ENCODE measurements at regions not wholly inside any gene's neighbourhood (a gene's known extent, or its start where the extent isn't known, plus 50 kb on each side); places are given as distances from the start of the nearest gene placed in this dataset.

DNA sequence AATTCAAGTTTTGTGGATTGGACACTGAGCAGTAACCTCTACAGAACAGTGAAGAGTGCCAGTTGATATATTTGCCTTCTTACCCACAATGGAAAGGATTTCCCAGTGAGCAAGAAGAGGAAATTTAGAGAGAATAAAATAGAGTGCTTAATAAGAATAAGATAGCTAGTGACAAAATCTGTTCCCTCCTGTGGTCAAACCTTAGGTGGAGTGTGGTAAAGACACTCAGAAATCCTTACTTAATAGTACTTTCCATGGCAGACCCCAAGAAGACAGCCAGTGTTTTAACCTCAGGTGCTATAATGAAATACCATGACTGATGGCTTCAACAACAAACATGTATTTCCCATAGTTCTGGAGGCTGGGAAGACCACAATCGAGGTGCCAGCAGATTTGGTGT is 108.4 kb upstream of the TNFAIP3 start:
- Histone ChIP-seq H3K36me3 (ENCODE audit: low read depth) (no peaks in the 10 kb centered on the region), H3K9me3 (no peaks in the 10 kb centered on the region), H3K4me3 (no peak overlapping the region), H3K4me1 (ENCODE audit: low read depth) (no peaks in the 10 kb centered on the region)
- intact Hi-C loops (cut with DNase I, micrococcal nuclease): no loop called here
- DNase-seq (no peak), ATAC-seq (no peak)
- TF ChIP-seq, protein P1, sequence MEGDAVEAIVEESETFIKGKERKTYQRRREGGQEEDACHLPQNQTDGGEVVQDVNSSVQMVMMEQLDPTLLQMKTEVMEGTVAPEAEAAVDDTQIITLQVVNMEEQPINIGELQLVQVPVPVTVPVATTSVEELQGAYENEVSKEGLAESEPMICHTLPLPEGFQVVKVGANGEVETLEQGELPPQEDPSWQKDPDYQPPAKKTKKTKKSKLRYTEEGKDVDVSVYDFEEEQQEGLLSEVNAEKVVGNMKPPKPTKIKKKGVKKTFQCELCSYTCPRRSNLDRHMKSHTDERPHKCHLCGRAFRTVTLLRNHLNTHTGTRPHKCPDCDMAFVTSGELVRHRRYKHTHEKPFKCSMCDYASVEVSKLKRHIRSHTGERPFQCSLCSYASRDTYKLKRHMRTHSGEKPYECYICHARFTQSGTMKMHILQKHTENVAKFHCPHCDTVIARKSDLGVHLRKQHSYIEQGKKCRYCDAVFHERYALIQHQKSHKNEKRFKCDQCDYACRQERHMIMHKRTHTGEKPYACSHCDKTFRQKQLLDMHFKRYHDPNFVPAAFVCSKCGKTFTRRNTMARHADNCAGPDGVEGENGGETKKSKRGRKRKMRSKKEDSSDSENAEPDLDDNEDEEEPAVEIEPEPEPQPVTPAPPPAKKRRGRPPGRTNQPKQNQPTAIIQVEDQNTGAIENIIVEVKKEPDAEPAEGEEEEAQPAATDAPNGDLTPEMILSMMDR (IDR thresholded peaks at IDR 0.05): no peak

DNA sequence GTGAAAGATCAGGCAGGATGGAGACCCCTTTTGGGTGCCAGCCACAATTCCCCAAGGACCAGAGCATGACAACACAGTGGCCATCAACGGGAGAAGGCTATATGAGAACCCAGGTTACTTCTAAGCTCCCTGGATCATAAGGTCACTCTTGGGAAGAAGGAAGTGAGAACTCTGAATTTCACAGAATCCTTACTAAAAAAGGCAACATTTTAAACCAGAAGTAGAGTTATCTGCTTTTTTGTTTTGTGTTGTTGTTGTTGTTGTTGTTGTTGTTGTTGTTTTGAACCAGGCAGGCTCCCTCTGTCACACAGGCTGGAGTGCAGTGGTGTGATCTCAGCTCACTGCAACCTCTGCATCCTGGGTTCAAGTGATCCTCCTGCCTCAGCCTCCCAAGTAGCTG is 107.4 kb upstream of the TNFAIP3 start:
- TF ChIP-seq, protein P1 (IDR thresholded peaks at IDR 0.05): no peak
- DNase-seq (no peak), ATAC-seq (no peak)
- H3K36me3 ChIP-seq (ENCODE audit: low read depth): no peaks in the 10 kb centered on the region
- intact Hi-C loops (cut with DNase I, micrococcal nuclease): no loop called here
- no peak overlapping the region for H3K4me3 ChIP-seq
- H3K4me1 ChIP-seq (ENCODE audit: low read depth): no peaks in the 10 kb centered on the region
- H3K9me3 ChIP-seq: no peaks in the 10 kb centered on the region

DNA sequence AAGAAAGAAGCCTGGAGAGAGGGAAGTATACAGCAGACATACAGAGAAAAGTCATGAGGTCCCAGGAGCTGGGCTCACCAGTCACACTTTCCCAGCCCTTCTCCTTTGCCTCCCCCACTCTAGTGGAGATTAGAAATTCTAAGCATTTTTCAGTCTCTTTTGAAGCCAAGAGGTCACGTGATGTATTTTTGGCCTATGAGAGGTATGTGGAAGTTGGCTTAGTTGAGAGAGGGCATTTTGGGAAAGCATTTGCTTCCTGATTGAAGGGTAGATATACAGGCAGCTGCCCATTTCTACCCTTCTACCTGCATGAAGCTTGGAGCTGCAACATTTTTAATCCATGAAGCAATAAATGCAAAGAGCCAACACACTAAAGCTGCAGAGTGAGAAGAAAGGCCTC is 106.0 kb upstream of the TNFAIP3 start:
- TF ChIP-seq, protein P1 (IDR thresholded peaks at IDR 0.05): no peak
- DNase-seq (no peak), ATAC-seq (no peak)
- Histone ChIP-seq H3K4me3 (no peak overlapping the region), H3K4me1 (ENCODE audit: low read depth) (no peaks in the 10 kb centered on the region), H3K9me3 (no peaks in the 10 kb centered on the region), H3K36me3 (ENCODE audit: low read depth) (no peaks in the 10 kb centered on the region)
- intact Hi-C loops (cut with DNase I, micrococcal nuclease): no loop called here

DNA sequence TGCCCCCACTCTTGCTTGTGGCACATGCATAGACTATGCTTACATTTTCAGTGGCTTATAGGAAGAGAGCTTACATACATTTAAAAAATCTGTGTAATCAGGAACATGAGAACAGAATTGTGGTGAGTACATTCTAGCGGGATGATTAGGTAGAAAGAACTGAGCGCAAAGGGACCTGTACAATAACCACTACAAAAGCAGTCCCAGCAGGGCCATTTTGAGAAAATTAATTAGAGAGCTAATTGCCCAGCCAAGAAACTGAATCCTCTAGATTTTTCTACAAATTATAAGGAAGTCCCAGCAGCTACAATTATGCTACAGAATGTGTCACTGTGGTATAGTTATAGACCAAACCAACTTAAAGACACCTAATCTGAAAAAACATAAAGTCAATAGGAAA is 105.6 kb upstream of the TNFAIP3 start:
- intact Hi-C loops (cut with DNase I, micrococcal nuclease): no loop called here
- TF ChIP-seq, protein P1 (IDR thresholded peaks at IDR 0.05): no peak
- Histone ChIP-seq H3K4me3 (no peak overlapping the region), H3K9me3 (no peaks in the 10 kb centered on the region), H3K36me3 (ENCODE audit: low read depth) (no peaks in the 10 kb centered on the region), H3K4me1 (ENCODE audit: low read depth) (no peaks in the 10 kb centered on the region)
- ATAC-seq: no peak
- DNase-seq: no peak

DNA sequence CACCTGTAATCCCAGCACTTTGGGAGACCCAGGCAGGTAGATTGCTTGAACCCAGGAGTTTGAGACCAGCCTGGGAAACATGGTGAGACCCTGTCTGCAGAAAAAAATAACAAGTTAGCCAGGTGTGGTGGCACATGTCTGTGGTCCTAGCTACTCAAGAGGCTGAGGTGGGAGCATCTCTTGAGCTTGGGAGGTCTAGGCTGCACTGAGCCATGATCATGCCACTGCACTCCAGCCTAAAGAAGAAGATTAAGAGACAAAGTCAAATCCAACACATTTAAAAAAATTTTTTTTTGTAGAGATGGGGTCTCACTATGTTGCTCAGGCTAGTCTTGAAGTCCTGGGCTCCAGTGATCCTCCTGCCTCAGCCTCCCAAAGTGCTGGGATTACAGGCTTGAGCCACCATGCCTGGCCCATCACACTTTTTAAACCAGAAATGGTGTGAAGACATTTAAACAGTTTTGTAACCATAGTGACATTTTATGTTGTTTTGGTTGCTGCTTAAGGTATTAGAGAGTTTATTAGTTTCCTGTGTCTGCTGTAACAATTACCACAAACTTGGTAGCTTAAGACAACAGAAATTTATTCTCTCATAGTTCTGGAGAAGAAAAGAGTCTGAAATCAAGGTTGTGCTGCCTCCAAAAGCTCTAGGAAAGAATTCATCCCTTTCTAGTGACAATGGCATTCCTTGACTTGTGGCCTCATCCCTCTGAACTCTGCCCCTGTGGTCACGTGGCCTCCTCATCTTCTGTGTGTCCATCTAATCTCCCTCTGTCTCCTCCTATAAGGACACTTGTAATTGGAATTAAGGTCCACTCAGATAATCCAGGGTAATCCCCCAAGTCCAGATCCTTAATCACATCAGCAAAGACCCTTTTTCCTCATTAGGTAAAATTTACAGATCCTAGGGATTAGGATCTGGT is 104.6 kb upstream of the TNFAIP3 start:
- ATAC-seq (no peak), DNase-seq (no peak)
- Histone ChIP-seq H3K9me3 (no peaks in the 10 kb centered on the region), H3K36me3 (ENCODE audit: low read depth) (no peaks in the 10 kb centered on the region), H3K4me3 (no peak overlapping the region), H3K4me1 (ENCODE audit: low read depth) (no peaks in the 10 kb centered on the region)
- TF ChIP-seq, protein P1 (IDR thresholded peaks at IDR 0.05): no peak
- intact Hi-C loops (cut with DNase I, micrococcal nuclease): no loop called here
